GM12873 (cell line): ENCODE measurements at regions not wholly inside any gene's neighbourhood (a gene's known extent, or its start where the extent isn't known, plus 50 kb on each side); places are given as distances from the start of the nearest gene placed in this dataset.

Source experiments
- TF ChIP-seq, protein P1 (sequence below): IDR thresholded peaks from 2 replicates; pipeline ENCODE4 v1.5.1; 2012; ENCODE audit warnings: low read depth, mild to moderate bottlenecking, moderate library complexity, low read length, control low read depth; ENCODE audit not compliant: insufficient read depth; ENCODE audit errors: missing control alignments

DNA sequence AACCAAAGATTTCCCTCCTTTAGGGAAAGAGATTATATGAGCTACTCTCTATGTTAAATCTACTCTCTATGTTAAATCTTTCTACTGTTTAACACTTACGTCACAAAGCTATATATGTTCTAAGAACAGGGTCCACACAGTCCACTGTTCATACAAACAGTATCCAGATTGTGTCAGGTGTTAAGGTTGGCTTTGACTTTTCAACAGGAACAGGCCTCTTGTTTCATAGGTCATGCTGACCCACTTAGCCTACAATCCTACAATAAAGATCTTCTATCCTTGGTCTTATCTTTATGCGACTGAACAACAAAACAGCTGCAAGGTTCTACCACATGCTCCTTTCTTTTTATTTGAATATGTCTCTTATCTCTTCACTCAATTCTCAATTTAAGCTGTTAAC, 134.9 kb downstream of the LTN1 start:
- TF ChIP-seq, protein P1, sequence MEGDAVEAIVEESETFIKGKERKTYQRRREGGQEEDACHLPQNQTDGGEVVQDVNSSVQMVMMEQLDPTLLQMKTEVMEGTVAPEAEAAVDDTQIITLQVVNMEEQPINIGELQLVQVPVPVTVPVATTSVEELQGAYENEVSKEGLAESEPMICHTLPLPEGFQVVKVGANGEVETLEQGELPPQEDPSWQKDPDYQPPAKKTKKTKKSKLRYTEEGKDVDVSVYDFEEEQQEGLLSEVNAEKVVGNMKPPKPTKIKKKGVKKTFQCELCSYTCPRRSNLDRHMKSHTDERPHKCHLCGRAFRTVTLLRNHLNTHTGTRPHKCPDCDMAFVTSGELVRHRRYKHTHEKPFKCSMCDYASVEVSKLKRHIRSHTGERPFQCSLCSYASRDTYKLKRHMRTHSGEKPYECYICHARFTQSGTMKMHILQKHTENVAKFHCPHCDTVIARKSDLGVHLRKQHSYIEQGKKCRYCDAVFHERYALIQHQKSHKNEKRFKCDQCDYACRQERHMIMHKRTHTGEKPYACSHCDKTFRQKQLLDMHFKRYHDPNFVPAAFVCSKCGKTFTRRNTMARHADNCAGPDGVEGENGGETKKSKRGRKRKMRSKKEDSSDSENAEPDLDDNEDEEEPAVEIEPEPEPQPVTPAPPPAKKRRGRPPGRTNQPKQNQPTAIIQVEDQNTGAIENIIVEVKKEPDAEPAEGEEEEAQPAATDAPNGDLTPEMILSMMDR: no peak

DNA sequence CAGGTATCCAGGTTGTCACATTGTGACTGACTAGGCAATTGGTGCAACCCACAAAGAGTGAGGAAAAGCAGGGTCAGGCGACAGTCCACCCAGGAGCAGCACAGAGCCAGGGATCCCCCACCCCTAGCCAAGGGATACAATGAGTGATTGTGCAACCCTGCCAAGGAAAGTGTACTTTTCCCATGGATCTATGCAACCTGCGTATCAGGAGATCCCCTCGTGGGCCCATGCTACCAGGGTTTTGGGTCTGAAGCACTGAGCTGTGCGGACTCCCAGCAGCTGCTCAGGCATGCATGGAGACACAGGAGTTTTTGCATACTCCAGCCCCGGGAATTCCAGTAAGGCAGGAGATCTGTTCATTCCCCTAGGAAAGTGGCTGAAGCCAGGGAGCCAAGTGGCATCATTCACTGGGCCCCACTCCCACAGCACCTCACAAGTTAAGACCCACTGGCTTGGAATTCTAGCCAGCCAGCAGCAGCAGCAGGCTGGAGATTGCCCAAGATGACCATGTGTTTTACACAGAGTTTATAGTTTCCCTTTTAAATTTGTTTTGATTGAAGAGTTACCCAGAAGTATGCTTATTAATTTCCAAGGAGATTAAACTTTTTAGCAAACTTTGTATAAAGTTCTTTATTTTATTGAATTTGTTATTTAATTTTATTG, 136.0 kb downstream of the LTN1 start:
- TF ChIP-seq, protein P1: no peak

DNA sequence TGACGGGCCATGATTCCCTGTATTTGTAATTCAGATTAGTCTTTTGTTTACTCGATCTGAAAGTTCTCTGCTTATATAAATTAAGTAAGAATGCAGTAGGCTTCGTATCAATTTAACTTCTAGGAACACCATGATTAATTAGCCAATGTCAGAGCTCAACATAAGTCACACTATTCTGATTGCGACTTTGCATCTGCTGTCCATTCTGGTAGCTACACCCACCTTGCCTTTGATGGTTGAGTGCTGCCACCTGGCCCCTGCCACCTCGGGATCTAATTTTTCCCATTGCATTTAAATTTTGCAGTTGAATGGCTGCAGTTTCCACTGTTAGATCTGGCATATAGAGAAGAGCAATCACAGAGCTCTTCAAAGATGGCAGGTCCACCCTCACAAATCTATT, 140.0 kb downstream of the LTN1 start:
- TF ChIP-seq, protein P1: no peak

DNA sequence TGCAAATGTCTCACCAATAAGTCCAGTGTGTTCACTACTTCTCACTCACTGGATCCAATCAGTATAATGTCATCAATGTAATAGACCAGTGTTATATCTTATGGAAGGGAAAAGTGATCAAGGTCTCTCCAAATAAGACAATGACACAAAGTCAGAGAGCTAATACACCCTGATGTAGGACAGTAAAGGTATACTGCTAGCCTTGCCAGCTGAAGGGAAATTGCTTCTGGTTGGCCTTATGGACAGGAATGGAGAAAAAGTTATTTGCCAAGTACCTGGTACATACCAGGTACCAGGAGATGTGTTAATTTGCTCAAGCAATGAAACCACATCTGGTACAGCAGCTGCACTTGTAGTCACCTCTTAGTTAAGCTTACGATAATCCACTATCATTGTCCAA, 141.0 kb downstream of the LTN1 start:
- TF ChIP-seq, protein P1: no peak

DNA sequence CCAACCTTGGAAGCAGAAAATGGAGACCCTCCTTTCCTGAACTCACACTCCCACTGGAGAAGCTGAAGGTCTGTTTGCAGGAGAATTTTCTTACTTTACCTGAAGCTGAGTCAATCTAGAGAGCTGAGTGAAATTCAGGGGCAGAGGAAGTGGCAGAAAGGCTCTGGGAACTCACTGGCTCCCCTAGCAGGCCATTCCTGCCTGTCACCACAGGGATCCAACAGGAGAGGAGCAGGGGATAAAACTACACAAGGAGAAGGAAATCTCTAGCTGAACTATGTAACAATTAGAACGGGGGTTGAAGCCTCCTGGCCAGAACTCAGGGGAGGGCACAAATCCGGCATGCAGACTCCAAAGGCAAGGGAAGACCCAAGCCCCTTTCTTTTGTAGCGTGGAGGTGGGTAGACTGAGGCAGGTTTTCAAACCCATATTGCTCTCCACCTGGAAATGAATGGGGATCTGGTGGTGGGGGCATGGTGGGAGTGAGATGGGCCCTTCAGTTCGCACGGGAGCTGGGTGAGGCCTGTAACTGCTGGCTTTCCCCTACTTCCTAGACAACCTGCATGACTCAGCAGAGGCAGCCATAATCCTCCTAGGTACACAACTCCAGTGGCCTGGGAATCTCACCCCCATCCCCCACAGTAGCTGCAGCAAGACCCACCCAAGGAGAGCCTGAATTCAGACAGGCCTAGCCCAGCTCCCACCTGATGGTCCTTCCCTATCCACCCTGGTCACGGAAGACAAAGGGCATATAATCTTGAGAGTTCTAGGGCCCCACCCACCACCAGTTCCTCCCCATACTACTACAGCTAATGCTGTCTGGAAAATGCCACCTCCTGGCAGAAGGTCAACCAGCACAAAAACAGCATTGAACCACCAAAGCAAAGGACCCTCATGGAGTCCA, 158.1 kb downstream of the LTN1 start:
- TF ChIP-seq, protein P1: no peak

DNA sequence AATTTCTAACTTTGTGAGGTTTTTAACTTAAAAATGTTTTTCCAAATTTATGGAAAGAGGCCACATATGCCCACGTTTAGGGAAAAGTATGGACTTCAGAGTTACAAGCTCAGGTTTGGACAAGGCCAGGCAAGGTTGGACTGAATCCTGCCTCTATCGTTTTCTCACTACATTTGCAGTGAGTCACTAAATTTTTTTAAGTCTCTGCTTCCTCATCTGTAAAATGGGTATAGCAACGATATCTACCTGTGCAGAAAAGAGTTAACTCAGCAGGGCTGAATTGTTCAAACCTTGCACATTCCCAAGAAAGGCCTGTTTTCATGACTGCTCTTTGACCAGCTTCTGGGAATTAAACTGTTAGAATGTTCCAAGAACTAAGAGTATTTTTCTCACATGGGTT, 159.1 kb downstream of the LTN1 start:
- TF ChIP-seq, protein P1: no peak

DNA sequence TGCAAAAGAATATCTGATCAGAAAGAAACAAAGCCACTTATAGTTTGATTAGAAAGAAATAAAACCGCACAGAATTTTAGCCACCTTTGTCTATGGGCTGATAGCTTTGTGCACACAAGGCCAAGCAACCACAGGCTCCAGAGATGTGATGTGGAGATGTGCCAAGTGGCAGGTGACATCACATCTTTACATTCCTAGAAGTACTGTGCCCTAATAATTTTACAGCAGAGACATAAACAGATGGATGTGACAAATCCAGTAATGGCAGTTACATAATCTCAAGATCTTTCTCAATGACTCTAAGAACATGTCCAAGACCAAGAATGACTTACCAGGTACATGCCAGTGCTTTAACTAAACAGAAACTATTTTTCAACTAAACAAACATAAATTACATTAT, 159.5 kb downstream of the LTN1 start:
- TF ChIP-seq, protein P1: no peak
